H1 (cell line): ENCODE measurements at regions not wholly inside any gene's neighbourhood (a gene's known extent, or its start where the extent isn't known, plus 50 kb on each side); places are given as distances from the start of the nearest gene placed in this dataset.

ENCODE experiments used
- TF ChIP-seq, protein P1 (sequence below), 3 experiments: IDR thresholded peaks; 1 replicate in 2 of 3; 2 replicates in 1 of 3; pipeline versions ENCODE4 v1.5.1 to v1.6.1; 2011; ENCODE audit warnings: low read length in 3 of 3, mild to moderate bottlenecking in 3 of 3, inconsistent platforms in 2 of 3, low read depth in 1 of 3, moderate library complexity in 1 of 3; ENCODE audit not compliant: insufficient read depth in 1 of 3; ENCODE audit errors: control extremely low read depth in 1 of 3

DNA sequence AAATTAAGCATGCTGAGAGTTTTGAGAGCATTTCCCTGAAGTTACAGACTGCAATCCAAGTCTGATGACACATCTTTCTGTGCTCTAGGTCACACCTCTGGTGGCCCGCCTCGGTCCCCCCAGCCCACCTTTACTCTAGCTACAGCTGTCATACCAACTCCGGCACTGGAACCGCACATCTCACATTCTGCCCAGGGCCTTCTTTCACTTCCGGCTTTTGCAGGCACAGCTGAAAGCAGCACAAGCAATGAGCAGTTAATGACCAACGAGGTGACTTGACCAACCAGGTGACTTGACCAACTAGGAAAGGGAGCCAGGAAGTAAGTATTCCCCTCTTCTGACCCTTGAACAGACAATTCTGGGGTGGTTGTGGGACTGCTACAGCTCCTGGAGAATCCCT lies 88.6 kb upstream of the MOCS1 start (continued):
- TF ChIP-seq, protein P1, sequence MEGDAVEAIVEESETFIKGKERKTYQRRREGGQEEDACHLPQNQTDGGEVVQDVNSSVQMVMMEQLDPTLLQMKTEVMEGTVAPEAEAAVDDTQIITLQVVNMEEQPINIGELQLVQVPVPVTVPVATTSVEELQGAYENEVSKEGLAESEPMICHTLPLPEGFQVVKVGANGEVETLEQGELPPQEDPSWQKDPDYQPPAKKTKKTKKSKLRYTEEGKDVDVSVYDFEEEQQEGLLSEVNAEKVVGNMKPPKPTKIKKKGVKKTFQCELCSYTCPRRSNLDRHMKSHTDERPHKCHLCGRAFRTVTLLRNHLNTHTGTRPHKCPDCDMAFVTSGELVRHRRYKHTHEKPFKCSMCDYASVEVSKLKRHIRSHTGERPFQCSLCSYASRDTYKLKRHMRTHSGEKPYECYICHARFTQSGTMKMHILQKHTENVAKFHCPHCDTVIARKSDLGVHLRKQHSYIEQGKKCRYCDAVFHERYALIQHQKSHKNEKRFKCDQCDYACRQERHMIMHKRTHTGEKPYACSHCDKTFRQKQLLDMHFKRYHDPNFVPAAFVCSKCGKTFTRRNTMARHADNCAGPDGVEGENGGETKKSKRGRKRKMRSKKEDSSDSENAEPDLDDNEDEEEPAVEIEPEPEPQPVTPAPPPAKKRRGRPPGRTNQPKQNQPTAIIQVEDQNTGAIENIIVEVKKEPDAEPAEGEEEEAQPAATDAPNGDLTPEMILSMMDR (IDR thresholded peaks at IDR 0.05; ENCODE audit: control extremely low read depth in 1 of 3, insufficient read depth in 1 of 3, low read depth in 1 of 3, low read length in 3 of 3): no peak
